MM.1S (cell line): ENCODE measurements at regions not wholly inside any gene's neighbourhood (a gene's known extent, or its start where the extent isn't known, plus 50 kb on each side); places are given as distances from the start of the nearest gene placed in this dataset.

ENCODE experiments used
- DNase-seq: peaks from one replicate; pipeline ENCODE4 v3.0.0-alpha.2; 2015
- H2AFZ ChIP-seq: fragments of 300-600 bp; sonication (generic); 2 replicates; pipeline ENCODE4 v1.6.0; 2016; ENCODE audit warnings: antibody characterized with exemption, low read length
- H3F3A ChIP-seq: fragments of 300-600 bp; sonication (generic); 2 replicates; pipeline ENCODE4 v1.6.1; 2016; ENCODE audit warnings: mild to moderate bottlenecking, antibody characterized with exemption, low read length, moderate library complexity, mixed read lengths; ENCODE audit not compliant: insufficient read depth
- H3K27ac ChIP-seq: fragments of 300-600 bp; sonication (generic); 2 replicates; pipeline ENCODE4 v1.5.1; 2016; ENCODE audit warnings: mild to moderate bottlenecking, low read length
- H3K27me3 ChIP-seq: fragments of 300-600 bp; sonication (generic); replicated peaks from 2 replicates; pipeline ENCODE4 v1.6.0; 2016; ENCODE audit warnings: low read length; ENCODE audit not compliant: insufficient read depth
- H3K36me3 ChIP-seq: fragments of 300-600 bp; sonication (generic); replicated peaks from 2 replicates; pipeline ENCODE4 v1.6.1; 2016; ENCODE audit warnings: mild to moderate bottlenecking, low read length, mixed read lengths; ENCODE audit not compliant: insufficient read depth
- H3K4me1 ChIP-seq: fragments of 300-600 bp; sonication (generic); 2 replicates; pipeline ENCODE4 v1.6.1; 2016; ENCODE audit warnings: low read length, mixed read lengths
- H3K4me2 ChIP-seq: fragments of 300-600 bp; sonication (generic); 2 replicates; pipeline ENCODE4 v1.6.0; 2016; ENCODE audit warnings: low read depth, low read length
- H3K4me3 ChIP-seq: fragments of 300-600 bp; sonication (generic); 2 replicates; pipeline ENCODE4 v1.5.1; 2016; ENCODE audit warnings: low read length, mixed read lengths
- H3K79me2 ChIP-seq: fragments of 300-600 bp; sonication (generic); 2 replicates; pipeline ENCODE4 v1.6.1; 2016; ENCODE audit warnings: mixed run types, low read length, mixed read lengths
- H3K9ac ChIP-seq: fragments of 300-600 bp; sonication (generic); 2 replicates; pipeline ENCODE4 v1.6.1; 2016; ENCODE audit warnings: low read length, mixed read lengths
- H3K9me2 ChIP-seq: fragments of 300-600 bp; sonication (generic); replicated peaks from 2 replicates; pipeline ENCODE4 v1.6.1; 2016; ENCODE audit warnings: mild to moderate bottlenecking, low read length, mixed read lengths; ENCODE audit not compliant: insufficient read depth
- H3K9me3 ChIP-seq: fragments of 300-600 bp; sonication (generic); replicated peaks from 2 replicates; pipeline ENCODE4 v1.6.1; 2016; ENCODE audit warnings: mild to moderate bottlenecking, low read length, mixed read lengths; ENCODE audit not compliant: insufficient read depth
- H4K20me1 ChIP-seq: fragments of 300-600 bp; sonication (generic); 2 replicates; pipeline ENCODE4 v1.6.1; 2016; ENCODE audit warnings: mild to moderate bottlenecking, low read length, moderate library complexity, mixed read lengths; ENCODE audit not compliant: insufficient read depth
- EZH2 ChIP-seq: fragments of 300-600 bp; sonication (generic); optimal IDR thresholded peaks from 2 replicates; pipeline ENCODE3; 2017; ENCODE audit warnings: low read depth, mild to moderate bottlenecking, antibody characterized with exemption, low read length, mixed read lengths
- EZH2phosphoT487 ChIP-seq: fragments of 300-600 bp; sonication (generic); IDR thresholded peaks from 2 replicates; pipeline ENCODE4 v1.6.1; 2018; ENCODE audit warnings: antibody characterized with exemption, low read length
- TF ChIP-seq, protein P1 (sequence below): fragments of 300-600 bp; sonication (generic); IDR thresholded peaks from 2 replicates; pipeline ENCODE4 v1.5.1; 2016; ENCODE audit warnings: antibody characterized with exemption, low read length, mixed read lengths

DNA sequence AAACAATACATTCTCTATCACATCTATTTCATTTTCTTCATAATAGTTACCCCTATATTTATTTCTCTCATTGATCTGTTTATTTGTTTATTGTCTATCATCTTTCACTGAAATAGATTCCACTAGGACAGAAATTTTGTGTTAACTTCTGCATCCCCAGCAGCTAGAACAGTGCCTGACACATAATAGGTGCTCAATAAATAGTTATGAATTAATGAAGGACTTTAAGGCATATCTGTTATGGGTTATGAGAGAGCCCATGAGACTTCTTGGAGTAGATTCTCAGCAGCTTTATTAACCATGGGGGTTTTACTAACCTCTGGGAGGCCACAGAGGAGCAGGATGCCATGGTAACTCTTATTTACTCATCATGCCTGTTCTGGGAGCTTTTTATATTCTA lies 144.6 kb downstream of the CDC42EP3 start:
- Histone ChIP-seq H3K36me3 (no peaks in the 10 kb centered on the region), H3K4me2 (no peak overlapping the region), H3F3A (no peaks in the 10 kb centered on the region), H2AFZ (no peak overlapping the region), H3K4me3 (no peak overlapping the region), H3K79me2 (no peaks in the 10 kb centered on the region), H3K27ac (no peak overlapping the region), H3K27me3 (no peaks in the 10 kb centered on the region), H3K9me2 (no peaks in the 10 kb centered on the region), H4K20me1 (no peaks in the 10 kb centered on the region), H3K4me1 (no peaks in the 10 kb centered on the region), H3K9me3 (no peaks in the 10 kb centered on the region), H3K9ac (no peak overlapping the region)
- DNase-seq = no peak
- TF ChIP-seq EZH2phosphoT487 (no peak), EZH2 (no peak)
- TF ChIP-seq, protein P1, sequence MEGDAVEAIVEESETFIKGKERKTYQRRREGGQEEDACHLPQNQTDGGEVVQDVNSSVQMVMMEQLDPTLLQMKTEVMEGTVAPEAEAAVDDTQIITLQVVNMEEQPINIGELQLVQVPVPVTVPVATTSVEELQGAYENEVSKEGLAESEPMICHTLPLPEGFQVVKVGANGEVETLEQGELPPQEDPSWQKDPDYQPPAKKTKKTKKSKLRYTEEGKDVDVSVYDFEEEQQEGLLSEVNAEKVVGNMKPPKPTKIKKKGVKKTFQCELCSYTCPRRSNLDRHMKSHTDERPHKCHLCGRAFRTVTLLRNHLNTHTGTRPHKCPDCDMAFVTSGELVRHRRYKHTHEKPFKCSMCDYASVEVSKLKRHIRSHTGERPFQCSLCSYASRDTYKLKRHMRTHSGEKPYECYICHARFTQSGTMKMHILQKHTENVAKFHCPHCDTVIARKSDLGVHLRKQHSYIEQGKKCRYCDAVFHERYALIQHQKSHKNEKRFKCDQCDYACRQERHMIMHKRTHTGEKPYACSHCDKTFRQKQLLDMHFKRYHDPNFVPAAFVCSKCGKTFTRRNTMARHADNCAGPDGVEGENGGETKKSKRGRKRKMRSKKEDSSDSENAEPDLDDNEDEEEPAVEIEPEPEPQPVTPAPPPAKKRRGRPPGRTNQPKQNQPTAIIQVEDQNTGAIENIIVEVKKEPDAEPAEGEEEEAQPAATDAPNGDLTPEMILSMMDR = no peak

DNA sequence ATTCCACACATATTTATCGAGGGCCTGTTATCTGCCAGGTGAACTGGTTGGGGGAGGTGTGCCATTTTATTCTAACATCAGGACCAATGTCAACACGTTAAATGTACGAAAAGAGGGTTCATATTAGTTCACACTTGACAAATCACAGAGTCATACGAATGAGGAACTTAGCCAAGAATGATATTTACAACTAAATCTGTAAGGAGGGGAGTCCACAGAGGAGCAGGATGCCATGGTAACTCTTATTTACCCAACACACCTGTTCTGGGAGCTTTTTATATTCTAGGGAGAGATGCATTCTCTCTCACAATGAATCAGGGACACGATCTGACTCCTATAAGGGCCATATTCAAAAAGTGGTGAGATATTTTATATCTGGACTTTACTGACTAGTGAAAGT lies 144.1 kb downstream of the CDC42EP3 start:
- TF ChIP-seq, protein P1 = no peak
- no peak for TF ChIP-seq EZH2phosphoT487
- TF ChIP-seq EZH2 = no peak
- Histone ChIP-seq H3K79me2 (no peaks in the 10 kb centered on the region), H4K20me1 (no peaks in the 10 kb centered on the region), H3K27ac (no peak overlapping the region), H3K9ac (no peak overlapping the region), H3F3A (no peaks in the 10 kb centered on the region), H3K9me2 (no peaks in the 10 kb centered on the region), H3K4me1 (no peaks in the 10 kb centered on the region), H3K9me3 (no peaks in the 10 kb centered on the region), H3K36me3 (no peaks in the 10 kb centered on the region), H3K4me2 (no peak overlapping the region), H3K4me3 (no peak overlapping the region), H3K27me3 (no peaks in the 10 kb centered on the region), H2AFZ (no peak overlapping the region)
- no peak for DNase-seq

DNA sequence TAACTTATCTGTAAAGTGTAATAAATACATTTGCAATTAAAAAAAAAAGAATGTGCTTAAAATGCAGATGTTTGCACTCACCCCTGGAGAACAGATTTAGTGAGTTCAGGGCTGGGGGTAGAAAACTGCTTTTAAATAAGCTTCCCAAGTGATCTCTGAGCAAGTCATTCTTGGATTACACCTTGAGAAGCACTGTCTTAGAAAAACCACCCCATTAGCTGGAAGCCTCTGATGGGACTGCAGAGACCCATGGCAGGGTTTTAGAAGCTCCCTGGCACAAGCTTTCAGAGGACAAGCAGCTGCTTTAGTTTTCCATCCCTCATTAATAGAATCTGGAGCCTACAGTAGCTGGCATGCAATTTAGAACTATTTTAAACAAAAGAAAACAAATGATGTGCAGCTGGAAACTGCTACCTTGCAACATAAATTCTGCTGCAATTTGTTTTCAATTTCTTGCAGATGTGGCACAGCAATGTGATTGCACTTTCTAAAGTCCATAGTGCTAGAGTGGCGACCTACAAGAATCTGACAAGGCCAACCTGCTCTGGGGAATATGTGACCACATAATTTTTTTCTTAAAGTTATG lies 141.5 kb downstream of the CDC42EP3 start:
- DNase-seq = no peak
- no peak overlapping the region for H3K9ac ChIP-seq

More for the DNA sequence above, 141.5 kb downstream of the CDC42EP3 start:
- H3K79me2 ChIP-seq = no peaks in the 10 kb centered on the region
- no peaks in the 10 kb centered on the region for H4K20me1 ChIP-seq
- no peaks in the 10 kb centered on the region for H3K9me3 ChIP-seq
- H3K27me3 ChIP-seq = no peaks in the 10 kb centered on the region
- H3K27ac ChIP-seq = no peak overlapping the region
- H3K36me3 ChIP-seq = no peaks in the 10 kb centered on the region
- H3K4me2 ChIP-seq = no peak overlapping the region
- H3F3A ChIP-seq = no peaks in the 10 kb centered on the region
- no peak for TF ChIP-seq EZH2phosphoT487
- TF ChIP-seq, protein P1 = no peak
- no peak for TF ChIP-seq EZH2
- H2AFZ ChIP-seq = no peak overlapping the region
- no peaks in the 10 kb centered on the region for H3K9me2 ChIP-seq
- no peaks in the 10 kb centered on the region for H3K4me1 ChIP-seq
- no peak overlapping the region for H3K4me3 ChIP-seq
